COLO668 (cell line): ENCODE measurements at regions not wholly inside any gene's neighbourhood (a gene's known extent, or its start where the extent isn't known, plus 50 kb on each side); places are given as distances from the start of the nearest gene placed in this dataset.
"Not testable (repeated sequence)": the region's sequence is repeated elsewhere in the genome, so short reads cannot be mapped to it uniquely, and the experiment has no call there.

Experiments
- DNase-seq: peaks from one replicate; lab custom pipeline; 2025; ENCODE audit not compliant: unreplicated experiment; lab: John Stamatoyannopoulos, UW

GRCh38 chr20:51306081-51306480 lies 236.4 kb downstream of the NFATC2 start:
- DNase-seq: no peak

- no peak for DNase-seq
These were observed 237.0 kb downstream of the NFATC2 start for GRCh38 chr20:51305316-51306052.

GRCh38 chr20:51303731-51304670 lies 238.5 kb downstream of the NFATC2 start:
- no peak for DNase-seq

- DNase-seq: no peak
These were observed 241.5 kb downstream of the NFATC2 start for GRCh38 chr20:51301026-51301425.

- DNase-seq: no peak
These were observed 242.4 kb downstream of the NFATC2 start for GRCh38 chr20:51300104-51300503.

GRCh38 chr20:51299413-51299812 lies 243.1 kb downstream of the NFATC2 start:
- DNase-seq: no peak

GRCh38 chr20:51298141-51298749 lies 244.3 kb downstream of the NFATC2 start:
- DNase-seq: no peak

- DNase-seq: no peak
These were observed 254.7 kb downstream of the NFATC2 start for GRCh38 chr20:51287628-51288413.

GRCh38 chr20:51286758-51287157 lies 255.8 kb downstream of the NFATC2 start:
- no peak for DNase-seq

GRCh38 chr20:51285684-51286083 lies 256.8 kb downstream of the NFATC2 start:
- DNase-seq: no peak

- no peak for DNase-seq
These were observed 257.6 kb downstream of the NFATC2 start for GRCh38 chr20:51284871-51285270.

GRCh38 chr20:51284176-51284575 lies 258.3 kb downstream of the NFATC2 start:
- no peak for DNase-seq

- DNase-seq: no peak
These were observed 258.6 kb upstream of the KCNG1 start for GRCh38 chr20:51281521-51281920.

GRCh38 chr20:51280047-51280446 lies 257.1 kb upstream of the KCNG1 start:
- DNase-seq: no peak

- no peak for DNase-seq
These were observed 255.1 kb upstream of the KCNG1 start for GRCh38 chr20:51277961-51278360.

- no peak for DNase-seq
These were observed 253.4 kb upstream of the KCNG1 start for GRCh38 chr20:51276296-51276695.

GRCh38 chr20:51275826-51276225 lies 252.9 kb upstream of the KCNG1 start:
- DNase-seq: no peak

- no peak for DNase-seq
These were observed 252.3 kb upstream of the KCNG1 start for GRCh38 chr20:51275181-51275580.

- DNase-seq: no peak
These were observed 249.5 kb upstream of the KCNG1 start for GRCh38 chr20:51272401-51272800.

GRCh38 chr20:51271931-51272330 lies 249.0 kb upstream of the KCNG1 start:
- no peak for DNase-seq

- not testable (repeated sequence) for DNase-seq
These were observed 248.4 kb upstream of the KCNG1 start for GRCh38 chr20:51271289-51271688.
